ENCODE measurements at regions not wholly inside any gene's neighbourhood (a gene's known extent, or its start where the extent isn't known, plus 50 kb on each side); places are given as distances from the start of the nearest gene placed in this dataset.

- TF ChIP-seq CTCF (IDR thresholded peaks at IDR 0.05): no peak
- Histone ChIP-seq H3K27me3 (ENCODE audit: control insufficient read depth in 1 of 2, insufficient read depth in 2 of 2, low read length in 2 of 2) (no peaks in the 10 kb centered on the region), H3K27ac (ENCODE audit: low read depth in 1 of 2, low read length in 2 of 2) (no peak overlapping the region), H3K9me3 (ENCODE audit: control insufficient read depth in 1 of 2, insufficient read depth in 1 of 2, low read length in 2 of 2) (peaks cover 0 to 4% of the 10 kb centered on the region in 2 experiments), H3K4me3 (ENCODE audit: low read length) (no peak overlapping the region), H3K4me1 (ENCODE audit: insufficient read depth, low read length) (no peaks in the 10 kb centered on the region), H3K36me3 (ENCODE audit: insufficient read depth, low read length) (no peaks in the 10 kb centered on the region)
- Mint-ChIP-seq H3K4me3 (no peak overlapping the region), H3K9me3 (peaks cover 3% of the 10 kb centered on the region), H3K36me3 (ENCODE audit: low read depth) (no peaks in the 10 kb centered on the region), H3K27ac (no peak overlapping the region), H3K27me3 (peaks cover 4% of the 10 kb centered on the region), H3K4me1 (ENCODE audit: low read depth) (no peaks in the 10 kb centered on the region)
- ATAC-seq (ENCODE audit: poor library complexity) (no peak), DNase-seq (no peak)
- intact Hi-C loops (cut with DNase I, micrococcal nuclease): no loop called here
- ChIA-PET POLR2A (no interaction called here), CTCF (no interaction called here)
These were observed 245.2 kb upstream of the SDK2 start for GRCh38 chr17:73889439-73889838.

- ChIA-PET CTCF (no interaction called here), POLR2A (no interaction called here)
- Mint-ChIP-seq H3K36me3 (ENCODE audit: low read depth) (no peaks in the 10 kb centered on the region), H3K27me3 (peaks cover 4% of the 10 kb centered on the region), H3K9me3 (peaks cover 3% of the 10 kb centered on the region), H3K4me1 (ENCODE audit: low read depth) (no peaks in the 10 kb centered on the region), H3K27ac (no peak overlapping the region), H3K4me3 (no peak overlapping the region)
- no peak for TF ChIP-seq CTCF (IDR thresholded peaks at IDR 0.05)
- no peak for ATAC-seq (ENCODE audit: poor library complexity)
- Histone ChIP-seq H3K9me3 (ENCODE audit: control insufficient read depth in 1 of 2, insufficient read depth in 1 of 2, low read length in 2 of 2) (no peaks in the 10 kb centered on the region), H3K4me3 (ENCODE audit: low read length) (no peak overlapping the region), H3K27me3 (ENCODE audit: control insufficient read depth in 1 of 2, insufficient read depth in 2 of 2, low read length in 2 of 2) (peaks cover 2 to 5% of the 10 kb centered on the region in 2 experiments), H3K4me1 (ENCODE audit: insufficient read depth, low read length) (no peaks in the 10 kb centered on the region), H3K27ac (ENCODE audit: low read depth in 1 of 2, low read length in 2 of 2) (no peak overlapping the region), H3K36me3 (ENCODE audit: insufficient read depth, low read length) (no peaks in the 10 kb centered on the region)
- intact Hi-C loops (cut with DNase I, micrococcal nuclease): no loop called here
- no peak for DNase-seq
These were observed 246.7 kb upstream of the SDK2 start for GRCh38 chr17:73890831-73891405.

GRCh38 chr17:73895157-73895556 is 250.9 kb upstream of the SDK2 start:
- no peak overlapping the region for H3K27ac ChIP-seq (ENCODE audit: low read depth in 1 of 2, low read length in 2 of 2)
- H3K4me1 Mint-ChIP-seq (ENCODE audit: low read depth): no peaks in the 10 kb centered on the region
- H3K36me3 Mint-ChIP-seq (ENCODE audit: low read depth): no peaks in the 10 kb centered on the region
- H3K9me3 ChIP-seq (ENCODE audit: control insufficient read depth in 1 of 2, insufficient read depth in 1 of 2, low read length in 2 of 2): no peaks in the 10 kb centered on the region
- intact Hi-C loops (cut with DNase I, micrococcal nuclease): no loop called here
- peaks cover 2 to 8% of the 10 kb centered on the region in 2 experiments for H3K27me3 ChIP-seq (ENCODE audit: control insufficient read depth in 1 of 2, insufficient read depth in 2 of 2, low read length in 2 of 2)
- no peak overlapping the region for H3K4me3 Mint-ChIP-seq
- ATAC-seq (ENCODE audit: poor library complexity): no peak
- H3K27me3 Mint-ChIP-seq: peaks cover 20% of the 10 kb centered on the region
- POLR2A ChIA-PET: no interaction called here
- H3K4me3 ChIP-seq (ENCODE audit: low read length): no peak overlapping the region
- peaks cover 3% of the 10 kb centered on the region for H3K9me3 Mint-ChIP-seq
- no peak for TF ChIP-seq CTCF (IDR thresholded peaks at IDR 0.05)
- H3K27ac Mint-ChIP-seq: no peak overlapping the region
- H3K36me3 ChIP-seq (ENCODE audit: insufficient read depth, low read length): no peaks in the 10 kb centered on the region
- DNase-seq: no peak
- H3K4me1 ChIP-seq (ENCODE audit: insufficient read depth, low read length): no peaks in the 10 kb centered on the region
- CTCF ChIA-PET: no interaction called here

Data from CD4-positive, alpha-beta T cell (primary cell).